DMS153 treated with DMSO at 0.1 percent for 48 hours (cell line): ENCODE measurements at regions not wholly inside any gene's neighbourhood (a gene's known extent, or its start where the extent isn't known, plus 50 kb on each side); places are given as distances from the start of the nearest gene placed in this dataset.
"Not testable (repeated sequence)": the region's sequence is repeated elsewhere in the genome, so short reads cannot be mapped to it uniquely, and the experiment has no call there.

Source experiments
- DNase-seq: peaks from one replicate; lab custom pipeline; 2025; ENCODE audit not compliant: unreplicated experiment; lab: John Stamatoyannopoulos, UW

DNA sequence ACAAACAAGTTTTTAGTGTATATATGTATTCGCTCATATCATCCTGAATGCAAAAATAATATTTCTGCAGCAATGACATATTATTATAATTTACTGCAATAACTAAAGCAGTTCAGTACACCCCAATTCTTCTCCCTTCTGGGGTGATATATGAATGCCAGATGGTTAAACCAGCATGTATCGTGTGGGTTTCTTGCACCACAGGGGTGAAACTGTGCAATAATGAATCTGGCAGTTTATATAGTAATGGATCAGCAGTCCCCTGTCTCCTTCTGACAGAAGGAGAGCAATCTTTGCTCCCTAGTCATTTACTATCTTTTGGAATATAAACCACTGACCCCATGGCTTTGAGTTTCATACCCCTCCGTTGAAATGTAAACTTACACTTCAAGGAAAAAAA is 228.6 kb upstream of the KLHL1 start:
- no peak for DNase-seq

DNA sequence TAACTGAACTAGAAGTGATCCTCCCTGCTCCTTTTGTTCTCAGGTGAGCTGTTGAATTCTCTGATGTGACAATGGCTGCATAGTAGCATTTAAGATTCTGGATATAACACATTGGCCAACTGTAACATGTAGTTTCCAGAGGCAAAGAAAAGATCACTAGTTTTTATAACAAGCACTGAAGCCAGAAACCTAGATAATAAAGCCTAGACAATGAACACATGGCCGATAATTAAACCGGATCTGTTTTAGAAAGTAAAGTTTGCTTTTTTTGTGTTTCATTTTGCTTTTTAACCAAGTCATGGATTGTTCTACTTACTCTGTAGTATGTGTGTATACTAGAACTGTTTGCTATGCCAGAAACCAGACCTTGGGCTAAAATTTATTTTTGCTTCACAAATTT is 225.5 kb upstream of the KLHL1 start:
- DNase-seq = no peak

DNA sequence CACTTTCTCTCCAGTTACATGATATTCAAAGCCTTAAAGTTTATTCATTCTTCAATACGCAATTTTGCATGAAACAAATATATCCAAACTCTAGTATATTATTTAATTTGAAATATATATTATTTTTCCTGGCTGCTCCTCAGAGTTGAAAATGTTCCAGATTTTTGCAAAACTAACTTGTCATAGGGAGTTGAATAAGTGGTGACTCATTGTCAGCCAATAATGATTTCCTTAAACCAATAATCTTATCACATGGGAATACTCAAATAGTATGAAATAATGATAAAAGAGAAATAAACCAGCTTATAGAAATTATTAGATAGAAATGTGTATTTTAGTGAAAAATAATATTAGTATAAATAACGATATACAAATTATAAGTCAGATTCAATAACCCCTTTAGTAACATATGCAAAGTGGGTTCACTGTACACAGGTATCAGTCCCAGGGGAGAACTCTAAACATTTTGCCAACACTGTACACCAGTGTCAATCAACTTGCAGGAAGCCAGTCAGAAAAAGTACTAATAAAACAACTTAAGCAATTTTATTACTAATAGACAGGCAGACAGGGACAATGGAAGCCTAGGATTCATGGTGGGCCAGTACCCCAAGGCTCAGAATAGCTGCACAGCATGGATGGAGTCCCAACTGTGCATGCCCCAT is 222.6 kb upstream of the KLHL1 start:
- no peak for DNase-seq

DNA sequence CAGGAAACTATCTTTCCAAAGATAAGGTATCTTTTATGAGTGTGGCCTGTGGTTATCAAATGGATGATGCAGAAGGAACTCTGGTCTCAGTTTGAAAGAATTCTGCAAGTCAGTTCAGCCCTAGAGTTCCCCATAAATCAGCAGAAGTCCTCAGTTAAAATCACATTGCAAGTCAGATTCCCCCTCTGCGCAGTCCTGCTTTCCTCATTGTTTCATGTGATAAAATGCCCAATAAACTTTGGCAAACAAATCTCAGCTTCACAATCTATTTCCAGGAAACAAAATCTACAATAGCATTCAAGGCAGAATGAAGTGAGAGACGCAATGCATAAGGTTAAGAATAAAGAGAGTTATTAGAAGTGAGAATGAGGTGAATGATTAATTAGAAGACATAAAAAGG is 216.3 kb upstream of the KLHL1 start:
- no peak for DNase-seq

DNA sequence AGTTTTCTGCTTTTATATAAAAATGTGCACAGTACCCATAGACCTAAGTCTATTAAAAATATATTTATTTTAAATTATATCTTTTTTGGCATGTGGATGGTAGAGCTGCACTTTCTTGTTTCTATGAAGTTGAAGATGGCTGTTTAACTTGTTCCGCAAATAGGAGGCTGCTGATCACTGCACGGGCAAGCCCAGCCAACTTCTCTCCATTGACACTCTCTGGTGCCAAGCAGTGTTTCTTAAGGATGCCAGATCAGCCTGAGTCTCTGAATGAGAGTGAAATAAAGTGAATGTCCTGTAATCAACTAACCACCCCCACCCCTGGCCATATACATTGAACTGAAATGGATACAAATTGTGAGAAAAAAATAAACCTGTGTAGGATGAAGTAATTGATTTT is 202.9 kb upstream of the KLHL1 start:
- no peak for DNase-seq

DNA sequence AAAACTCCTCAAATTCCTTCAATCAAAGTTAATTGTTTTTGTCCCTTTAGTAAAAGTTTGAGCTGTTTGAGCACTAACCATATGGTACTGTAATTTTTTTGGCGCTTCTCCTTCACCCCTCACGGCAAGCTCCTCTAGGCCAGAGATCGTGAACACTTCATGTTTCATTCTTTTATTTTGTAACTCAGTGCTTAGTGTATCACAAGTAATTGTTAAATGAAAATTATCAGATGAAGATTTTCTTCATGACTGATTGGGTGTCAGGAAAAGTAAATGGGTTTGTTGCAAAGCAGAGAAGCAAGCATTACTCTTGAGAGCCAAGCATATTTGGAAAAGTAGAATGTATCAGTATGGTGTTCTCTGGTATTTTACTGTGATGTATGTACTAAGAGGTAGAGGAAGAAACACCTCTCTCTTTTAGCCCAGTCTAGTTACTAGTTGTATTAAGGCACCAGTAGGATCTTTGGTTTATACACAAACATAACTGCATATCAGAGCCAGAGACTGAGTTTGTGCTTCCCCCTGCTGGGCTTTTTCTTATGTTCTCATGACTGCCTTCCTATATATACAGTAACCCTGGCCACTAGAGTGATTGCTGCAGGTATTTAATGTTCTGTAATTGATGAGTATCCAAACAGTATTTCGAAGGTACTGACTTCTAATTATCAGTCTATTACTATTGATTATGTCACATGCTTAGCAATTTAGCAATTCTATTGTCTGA is 202.3 kb upstream of the KLHL1 start:
- DNase-seq = peak; percentile 80

DNA sequence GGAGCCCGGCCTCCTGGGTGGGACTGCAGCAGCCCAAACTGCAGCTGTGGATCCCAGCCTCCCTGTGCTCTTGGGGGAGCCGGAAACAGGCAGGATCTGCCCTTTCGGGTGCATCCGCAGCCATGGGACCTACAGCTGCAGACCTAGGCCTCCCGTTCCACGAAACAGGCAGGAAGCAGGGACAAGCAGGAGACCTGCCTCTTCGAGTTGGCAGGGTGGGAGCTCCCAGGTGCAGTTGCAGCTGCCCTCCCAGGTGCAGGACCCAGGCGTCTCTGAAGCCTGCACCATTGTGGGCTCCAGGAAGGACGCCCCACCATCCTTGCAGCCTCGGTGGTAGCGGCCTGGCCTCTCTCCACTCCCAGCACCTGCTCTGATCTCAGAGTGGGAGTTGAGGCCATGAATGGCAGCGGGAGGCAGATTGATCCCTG is 189.0 kb upstream of the KLHL1 start:
- no peak for DNase-seq

DNA sequence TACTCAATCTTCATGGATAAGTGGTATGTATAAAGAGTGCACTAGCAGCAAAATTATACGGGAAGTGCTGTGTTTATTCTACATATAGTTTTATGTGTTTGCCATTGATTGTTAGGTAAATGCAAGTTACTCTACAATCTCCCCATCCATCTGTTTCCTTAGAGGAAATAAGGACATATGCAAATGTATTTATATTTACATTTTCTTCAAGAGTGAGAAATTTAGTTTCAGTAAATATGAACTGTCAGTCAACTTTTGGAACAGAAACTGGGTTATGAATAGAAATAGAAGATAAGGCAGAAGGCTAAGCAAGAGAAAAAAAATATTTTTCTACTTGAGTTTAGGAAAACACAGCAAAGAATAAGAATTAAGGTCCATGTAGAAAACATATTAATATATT is 176.1 kb upstream of the KLHL1 start:
- no peak for DNase-seq

DNA sequence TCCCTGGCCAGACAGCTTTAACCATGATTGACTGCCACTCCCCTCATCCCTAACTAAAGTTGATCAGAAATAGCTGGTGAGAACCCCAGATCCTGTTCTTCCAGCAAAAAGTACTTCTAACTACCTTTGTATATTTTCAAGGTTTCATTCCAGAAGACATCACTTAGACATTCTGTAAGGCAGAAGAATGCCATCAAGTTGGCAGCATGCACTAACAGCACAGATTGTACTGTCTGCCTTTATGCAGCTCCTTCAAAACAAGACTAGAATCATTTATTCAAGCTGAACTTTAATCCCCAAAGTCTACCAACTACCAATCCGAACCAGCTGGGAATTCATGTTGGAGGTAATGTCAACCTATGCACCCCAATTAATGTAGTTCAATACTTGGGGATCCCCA is 167.6 kb upstream of the KLHL1 start:
- no peak for DNase-seq

DNA sequence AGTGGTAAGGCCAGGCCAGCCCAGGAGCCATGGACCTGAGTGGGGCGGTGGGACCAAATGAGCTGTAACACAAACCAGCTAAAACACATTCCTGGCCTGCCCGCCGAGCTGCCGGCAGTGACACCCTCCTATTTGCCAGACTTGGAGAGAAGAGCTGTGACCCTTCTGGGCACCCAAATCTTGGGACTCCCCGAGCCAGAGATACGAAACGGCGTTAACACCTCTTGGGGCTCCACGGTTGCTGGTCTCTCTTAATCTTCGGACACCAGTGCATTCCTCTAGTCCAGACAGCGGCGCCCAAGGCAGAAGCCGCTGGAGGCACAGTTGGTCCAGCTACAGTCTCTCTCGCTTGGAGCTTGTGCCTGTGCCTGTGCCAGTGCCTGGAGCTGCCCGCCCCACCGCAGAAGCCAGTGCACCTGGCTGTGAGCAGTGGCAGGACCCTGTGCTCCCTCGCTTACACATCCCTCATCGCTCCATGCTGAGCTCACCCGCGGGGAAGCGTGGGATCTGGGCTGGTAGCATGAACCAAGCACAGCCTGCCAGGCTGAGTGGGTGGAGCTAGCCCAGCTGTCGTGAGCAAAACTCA is 147.2 kb upstream of the KLHL1 start:
- no peak for DNase-seq

DNA sequence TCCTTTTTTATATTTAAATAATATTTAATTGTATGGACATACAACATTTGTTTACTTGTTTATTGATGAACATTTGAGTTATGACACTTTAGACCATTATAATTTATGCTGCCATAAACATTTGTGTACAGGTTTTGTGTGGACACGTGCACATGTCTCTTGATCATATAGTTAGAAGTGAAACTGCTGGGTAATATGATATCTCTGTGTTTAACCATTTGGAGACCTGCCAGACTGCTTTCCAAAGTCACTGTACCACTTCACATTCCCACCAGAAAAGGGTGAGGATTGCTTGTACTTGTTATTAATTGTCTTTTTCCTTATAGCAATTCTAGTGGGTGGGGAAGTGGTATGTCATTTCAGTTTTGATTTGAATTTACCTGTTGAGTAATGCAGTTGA is 145.6 kb upstream of the KLHL1 start:
- DNase-seq = peak; percentile 95

DNA sequence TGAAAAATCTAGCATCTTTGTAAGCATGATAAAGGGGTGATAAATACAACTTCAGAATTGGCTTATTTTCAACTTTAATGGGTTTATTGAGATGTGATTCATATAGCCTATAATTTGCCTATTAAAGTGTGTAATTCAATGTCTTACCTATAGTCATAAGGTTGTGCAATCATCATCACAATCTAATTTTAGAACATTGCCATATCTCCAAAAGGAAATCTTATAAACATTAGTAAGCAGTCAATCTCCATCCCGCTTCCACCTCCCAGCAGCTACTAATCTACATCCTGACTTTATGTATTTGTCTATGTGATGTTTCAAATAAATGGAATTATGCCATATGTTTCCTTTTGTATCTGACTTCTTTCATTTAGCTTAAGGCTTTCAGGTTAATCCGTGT is 145.2 kb upstream of the KLHL1 start:
- DNase-seq = no peak

DNA sequence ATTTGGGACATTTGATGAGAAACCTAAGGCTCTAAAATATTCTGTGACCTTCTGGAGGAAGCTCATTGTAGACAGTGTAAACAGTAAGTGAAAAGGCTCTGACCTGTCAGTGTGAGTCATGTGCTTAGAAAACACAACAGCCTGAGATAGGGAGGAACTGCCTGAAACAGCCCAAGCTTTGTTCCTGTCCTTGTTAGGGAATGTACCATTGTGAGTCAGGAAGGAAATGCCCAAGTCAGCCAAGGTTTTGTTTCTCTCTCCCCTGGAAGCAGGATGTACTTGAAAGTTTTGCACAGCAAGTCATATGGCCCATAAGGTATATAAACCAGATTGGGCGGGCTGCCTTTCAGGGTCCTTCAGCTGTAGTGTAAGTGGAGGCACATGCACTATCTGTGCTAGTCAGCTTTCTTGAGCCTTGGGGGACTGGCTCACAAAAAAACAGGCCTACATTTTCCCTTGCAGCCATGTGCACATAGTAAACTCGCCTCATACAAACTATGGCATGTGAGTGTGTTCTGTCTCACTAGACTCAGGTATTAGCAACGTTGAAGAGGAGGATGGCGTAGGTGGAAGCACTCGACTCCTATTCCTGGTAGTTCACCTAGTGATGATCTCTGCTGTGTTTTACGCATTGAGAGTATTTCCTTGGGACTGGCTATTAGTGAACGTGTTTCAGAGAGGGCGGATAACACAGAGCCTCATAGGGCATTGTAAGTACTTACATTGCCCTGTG is 141.2 kb upstream of the KLHL1 start:
- DNase-seq = peak; percentile 60

DNA sequence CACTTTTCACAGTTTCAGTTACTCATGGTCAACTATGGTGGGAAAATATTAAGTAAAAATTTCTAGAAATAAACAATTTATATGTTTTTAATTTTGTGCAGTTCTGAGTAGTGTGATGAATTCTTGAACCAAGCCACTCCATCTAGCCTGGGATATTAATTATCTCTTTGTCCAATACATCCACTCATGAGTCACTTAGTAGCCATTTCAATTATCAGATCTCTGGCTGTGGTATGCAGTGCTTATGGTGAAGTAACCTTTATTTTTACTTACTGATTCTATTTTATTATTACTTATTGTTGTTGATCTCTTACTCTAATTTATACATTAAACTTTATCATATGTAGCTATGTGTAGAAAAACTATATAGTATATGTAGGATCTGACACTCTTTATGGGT is 128.9 kb upstream of the KLHL1 start:
- no peak for DNase-seq

DNA sequence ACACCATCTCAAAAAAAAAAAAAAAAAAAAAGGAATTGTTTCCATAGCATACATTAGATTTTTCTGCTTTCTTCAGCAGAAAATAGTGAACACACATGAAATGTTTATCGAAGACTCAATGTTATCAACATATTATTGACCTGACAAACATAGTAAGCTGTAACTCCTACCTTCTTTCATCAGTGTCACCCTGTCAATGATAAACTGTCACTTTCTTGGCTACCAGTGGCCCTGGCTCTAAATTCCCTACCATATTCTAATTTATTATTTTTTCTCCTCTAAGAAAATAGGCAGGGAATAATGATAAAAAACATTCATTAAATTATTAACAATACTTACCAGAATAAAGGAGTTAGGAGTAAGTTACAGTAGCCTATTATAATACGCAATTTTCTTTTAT is 127.3 kb upstream of the KLHL1 start:
- no peak for DNase-seq

DNA sequence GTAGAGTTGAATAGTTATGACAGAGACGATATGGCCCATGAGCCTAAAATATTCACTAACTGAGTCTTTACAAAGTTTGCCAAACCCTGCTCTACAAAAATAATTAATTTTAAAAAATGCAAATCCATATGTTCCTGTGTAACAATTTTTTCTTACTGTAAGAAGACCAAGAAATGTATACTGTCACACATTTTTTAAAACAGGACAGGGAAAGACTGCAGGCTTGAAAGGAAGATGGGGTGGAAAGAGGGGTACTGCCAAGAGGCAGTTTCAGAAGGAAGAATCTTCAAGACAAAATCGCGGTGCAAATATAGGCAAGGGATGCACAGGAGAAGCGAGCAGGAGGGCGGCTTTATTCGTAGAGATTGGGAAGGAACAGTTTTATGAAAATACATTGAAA is 115.7 kb upstream of the KLHL1 start:
- DNase-seq = no peak

DNA sequence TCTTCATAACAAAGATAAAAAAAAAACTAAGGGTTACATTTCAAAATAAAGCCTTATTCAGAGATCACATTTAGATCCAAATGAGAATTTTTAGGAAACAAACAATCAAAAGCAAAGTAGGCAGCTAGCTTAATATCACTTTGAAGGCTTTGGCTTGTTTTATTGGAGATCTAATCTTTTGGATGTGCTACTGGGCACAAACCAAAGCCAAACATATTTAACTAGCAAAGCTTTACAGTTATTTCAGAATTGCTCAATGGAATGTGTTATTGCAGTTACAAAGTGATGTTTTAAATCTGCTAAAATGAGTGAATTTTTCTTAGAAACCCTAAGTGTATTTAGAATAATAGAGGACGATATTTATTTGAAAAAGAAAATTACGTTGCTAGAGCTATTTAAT is 114.7 kb upstream of the KLHL1 start:
- no peak for DNase-seq

DNA sequence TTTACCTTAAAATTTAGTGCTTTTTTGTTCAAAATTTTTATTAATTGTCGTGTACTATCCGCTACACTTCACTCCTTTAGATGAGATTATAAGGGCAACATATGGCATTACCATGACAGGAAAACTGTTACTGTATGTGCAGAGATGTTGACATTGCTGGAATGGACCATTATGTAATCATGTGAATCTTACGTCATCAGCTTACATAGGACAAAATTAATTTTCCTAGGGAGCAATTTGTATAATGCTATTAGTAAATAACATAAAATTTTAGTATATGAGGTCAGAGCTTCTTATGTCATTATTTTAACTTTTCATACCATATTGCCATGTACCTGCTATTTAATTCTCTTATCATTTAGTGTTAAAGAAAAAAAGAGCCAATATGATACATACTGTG is 110.4 kb upstream of the KLHL1 start:
- DNase-seq = no peak

DNA sequence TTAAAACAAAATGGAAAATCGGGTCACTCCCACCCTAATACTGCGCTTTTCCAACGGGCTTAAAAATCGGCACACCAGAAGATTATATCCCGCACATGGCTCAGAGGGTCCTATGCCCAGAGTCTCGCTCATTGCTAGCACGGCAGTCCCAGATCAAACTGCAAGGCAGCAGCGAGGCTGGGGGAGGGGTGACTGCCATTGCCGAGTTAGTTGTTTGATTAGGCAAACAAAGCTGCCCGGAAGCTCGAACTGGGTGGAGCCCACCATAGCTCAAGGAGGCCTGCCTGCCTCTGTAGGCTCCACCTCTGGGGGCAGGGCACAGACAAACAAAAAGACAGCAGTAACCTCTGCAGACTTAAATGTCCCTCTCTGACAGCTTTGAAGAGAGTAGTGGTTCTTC is 100.7 kb upstream of the KLHL1 start:
- DNase-seq = not testable (repeated sequence)

DNA sequence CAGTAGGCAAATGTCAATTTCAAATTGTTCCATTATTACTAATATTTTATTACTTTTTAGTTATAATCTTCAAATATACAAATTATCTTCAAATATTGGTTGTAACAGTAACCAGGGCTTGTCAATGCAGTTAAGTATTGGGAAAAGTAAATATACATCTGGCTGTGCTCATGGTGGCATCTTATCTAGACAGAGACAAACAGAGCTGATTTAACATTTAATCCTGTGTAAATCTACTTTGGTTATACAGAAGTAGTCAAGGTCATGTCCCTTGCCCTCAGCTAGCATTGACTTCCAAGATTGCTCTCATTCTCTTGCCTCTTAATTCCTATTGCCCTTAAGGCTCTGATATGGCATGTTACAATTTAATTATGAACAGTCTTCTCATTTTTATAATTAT is 98.4 kb upstream of the KLHL1 start:
- DNase-seq = no peak

DNA sequence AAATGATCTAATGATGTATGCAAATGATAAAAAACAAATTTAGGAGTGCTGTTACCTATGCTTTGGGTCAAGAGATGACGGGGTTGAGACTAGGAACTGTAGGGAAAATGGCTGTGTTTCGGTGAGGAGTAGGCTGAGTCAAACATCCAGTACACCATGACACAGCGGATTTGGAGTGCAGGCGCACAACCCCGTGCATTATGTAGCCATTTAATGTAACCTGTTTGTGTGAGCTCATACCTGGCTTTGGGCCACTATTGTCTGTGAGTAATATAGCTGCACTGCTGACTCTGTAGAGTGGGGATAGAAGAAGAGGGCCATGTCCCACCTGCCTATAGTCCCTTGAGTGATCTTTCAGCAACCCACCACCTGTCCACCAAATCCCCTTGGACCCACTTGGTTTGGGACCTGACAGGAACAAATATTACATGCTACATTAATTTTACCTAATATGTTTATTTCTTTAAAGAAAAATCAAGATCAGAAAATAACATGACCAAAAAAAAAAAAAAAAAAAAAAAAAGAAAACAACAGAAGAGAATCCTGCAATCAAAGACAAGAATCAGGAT is 95.5 kb upstream of the KLHL1 start:
- no peak for DNase-seq

DNA sequence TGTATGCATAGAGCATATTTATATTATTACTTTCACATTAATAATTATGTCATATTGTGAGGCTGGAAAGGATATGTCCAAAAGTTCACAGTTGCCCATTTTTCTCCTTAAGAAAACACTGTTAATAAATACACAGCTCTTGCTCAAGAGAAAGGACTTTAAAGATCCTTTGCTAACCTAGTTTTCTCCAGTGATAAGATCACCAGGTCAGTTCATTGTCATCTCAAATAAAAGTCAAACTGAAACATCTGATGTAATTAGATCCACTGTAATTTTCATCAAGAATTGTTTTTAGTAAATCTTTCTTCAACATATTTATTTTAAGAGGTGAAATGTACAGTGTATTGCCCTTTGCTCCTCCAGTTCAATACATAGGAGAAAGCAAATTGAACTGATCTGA is 82.8 kb upstream of the KLHL1 start:
- DNase-seq = no peak
